ENCODE measurements at regions not wholly inside any gene's neighbourhood (a gene's known extent, or its start where the extent isn't known, plus 50 kb on each side); places are given as distances from the start of the nearest gene placed in this dataset.

GRCh38 chr11:115920841-115921480 lies 416.7 kb upstream of the CADM1 start:
- no peak for DNase-seq (ENCODE audit: low read depth in 4 of 6, low spot score in 6 of 6)
- H3K4me1 ChIP-seq (ENCODE audit: control insufficient read depth, insufficient read depth, low read length): no peaks in the 10 kb centered on the region
- H3K27me3 ChIP-seq (ENCODE audit: control insufficient read depth, insufficient read depth, low read length): peaks cover 8% of the 10 kb centered on the region
- H3K36me3 ChIP-seq (ENCODE audit: control insufficient read depth, insufficient read depth, low read length): no peaks in the 10 kb centered on the region
- WGBS (ENCODE audit: insufficient coverage): 75% methylated on average over 5 of the region's 6 CpGs
- H3K9me3 ChIP-seq (ENCODE audit: control insufficient read depth, insufficient read depth, low read length): no peaks in the 10 kb centered on the region
- no peak overlapping the region for H3K4me3 ChIP-seq (ENCODE audit: low read depth, low read length)
- H3K27ac ChIP-seq (ENCODE audit: low read depth, low read length): no peak overlapping the region

- H3K36me3 ChIP-seq (ENCODE audit: control insufficient read depth, insufficient read depth, low read length): no peaks in the 10 kb centered on the region
- no peak for DNase-seq (ENCODE audit: low read depth in 4 of 6, low spot score in 6 of 6)
- H3K27me3 ChIP-seq (ENCODE audit: control insufficient read depth, insufficient read depth, low read length): peaks cover 8% of the 10 kb centered on the region
- no peak overlapping the region for H3K27ac ChIP-seq (ENCODE audit: low read depth, low read length)
- no CpG with 5 or more reads among the region's 1 CpG for WGBS (ENCODE audit: insufficient coverage)
- no peaks in the 10 kb centered on the region for H3K9me3 ChIP-seq (ENCODE audit: control insufficient read depth, insufficient read depth, low read length)
- no peak overlapping the region for H3K4me3 ChIP-seq (ENCODE audit: low read depth, low read length)
- H3K4me1 ChIP-seq (ENCODE audit: control insufficient read depth, insufficient read depth, low read length): no peaks in the 10 kb centered on the region
Observed at GRCh38 chr11:115920092-115920461, 415.9 kb upstream of the CADM1 start.

- H3K4me3 ChIP-seq (ENCODE audit: low read depth, low read length): no peak overlapping the region
- no peaks in the 10 kb centered on the region for H3K9me3 ChIP-seq (ENCODE audit: control insufficient read depth, insufficient read depth, low read length)
- no CpG with 5 or more reads among the region's 4 CpGs for WGBS (ENCODE audit: insufficient coverage)
- no peaks in the 10 kb centered on the region for H3K4me1 ChIP-seq (ENCODE audit: control insufficient read depth, insufficient read depth, low read length)
- H3K36me3 ChIP-seq (ENCODE audit: control insufficient read depth, insufficient read depth, low read length): no peaks in the 10 kb centered on the region
- no peak overlapping the region for H3K27ac ChIP-seq (ENCODE audit: low read depth, low read length)
- peaks cover 8% of the 10 kb centered on the region for H3K27me3 ChIP-seq (ENCODE audit: control insufficient read depth, insufficient read depth, low read length)
- no peak for DNase-seq (ENCODE audit: low read depth in 4 of 6, low spot score in 6 of 6)
Observed at GRCh38 chr11:115919341-115920091, 415.3 kb upstream of the CADM1 start.

GRCh38 chr11:115918576-115918975 lies 414.4 kb upstream of the CADM1 start:
- Histone ChIP-seq H3K9me3 (ENCODE audit: control insufficient read depth, insufficient read depth, low read length) (no peaks in the 10 kb centered on the region), H3K4me1 (ENCODE audit: control insufficient read depth, insufficient read depth, low read length) (no peaks in the 10 kb centered on the region), H3K27ac (ENCODE audit: low read depth, low read length) (no peak overlapping the region), H3K36me3 (ENCODE audit: control insufficient read depth, insufficient read depth, low read length) (no peaks in the 10 kb centered on the region), H3K27me3 (ENCODE audit: control insufficient read depth, insufficient read depth, low read length) (peaks cover 8% of the 10 kb centered on the region), H3K4me3 (ENCODE audit: low read depth, low read length) (no peak overlapping the region)
- DNase-seq (ENCODE audit: low read depth in 4 of 6, low spot score in 6 of 6): no peak
- WGBS (ENCODE audit: insufficient coverage): 100% methylated on average over 1 of the region's 2 CpGs

GRCh38 chr11:115916608-115917007 lies 412.4 kb upstream of the CADM1 start:
- Histone ChIP-seq H3K27ac (ENCODE audit: low read depth, low read length) (no peak overlapping the region), H3K4me3 (ENCODE audit: low read depth, low read length) (no peak overlapping the region), H3K36me3 (ENCODE audit: control insufficient read depth, insufficient read depth, low read length) (no peaks in the 10 kb centered on the region), H3K4me1 (ENCODE audit: control insufficient read depth, insufficient read depth, low read length) (no peaks in the 10 kb centered on the region), H3K27me3 (ENCODE audit: control insufficient read depth, insufficient read depth, low read length) (peaks cover 9% of the 10 kb centered on the region), H3K9me3 (ENCODE audit: control insufficient read depth, insufficient read depth, low read length) (no peaks in the 10 kb centered on the region)
- WGBS (ENCODE audit: insufficient coverage): 61% methylated on average over 2 of the region's 2 CpGs
- DNase-seq (ENCODE audit: low read depth in 4 of 6, low spot score in 6 of 6): no peak

- DNase-seq (ENCODE audit: low read depth in 4 of 6, low spot score in 6 of 6): peak in 1 of 6 donors; percentile 51
- no peak overlapping the region for H3K4me3 ChIP-seq (ENCODE audit: low read depth, low read length)
- H3K4me1 ChIP-seq (ENCODE audit: control insufficient read depth, insufficient read depth, low read length): no peaks in the 10 kb centered on the region
- no peak overlapping the region for H3K27ac ChIP-seq (ENCODE audit: low read depth, low read length)
- no peaks in the 10 kb centered on the region for H3K36me3 ChIP-seq (ENCODE audit: control insufficient read depth, insufficient read depth, low read length)
- 100% methylated on average over 1 of the region's 2 CpGs for WGBS (ENCODE audit: insufficient coverage)
- no peaks in the 10 kb centered on the region for H3K9me3 ChIP-seq (ENCODE audit: control insufficient read depth, insufficient read depth, low read length)
- peaks cover 4% of the 10 kb centered on the region for H3K27me3 ChIP-seq (ENCODE audit: control insufficient read depth, insufficient read depth, low read length)
Observed at GRCh38 chr11:115912484-115912945, 408.3 kb upstream of the CADM1 start.

- Histone ChIP-seq H3K4me3 (ENCODE audit: low read depth, low read length) (no peak overlapping the region), H3K27ac (ENCODE audit: low read depth, low read length) (no peak overlapping the region), H3K27me3 (ENCODE audit: control insufficient read depth, insufficient read depth, low read length) (peaks cover 4% of the 10 kb centered on the region), H3K9me3 (ENCODE audit: control insufficient read depth, insufficient read depth, low read length) (no peaks in the 10 kb centered on the region), H3K4me1 (ENCODE audit: control insufficient read depth, insufficient read depth, low read length) (no peaks in the 10 kb centered on the region), H3K36me3 (ENCODE audit: control insufficient read depth, insufficient read depth, low read length) (no peaks in the 10 kb centered on the region)
- peak in 3 of 6 donors; percentile 20 to 79 (median 58) for DNase-seq (ENCODE audit: low read depth in 4 of 6, low spot score in 6 of 6)
- 11% methylated on average over 3 of the region's 14 CpGs for WGBS (ENCODE audit: insufficient coverage)
Observed at GRCh38 chr11:115911613-115912346, 407.6 kb upstream of the CADM1 start.

- Histone ChIP-seq H3K27me3 (ENCODE audit: control insufficient read depth, insufficient read depth, low read length) (peaks cover 8% of the 10 kb centered on the region), H3K4me3 (ENCODE audit: low read depth, low read length) (no peak overlapping the region), H3K27ac (ENCODE audit: low read depth, low read length) (no peak overlapping the region), H3K9me3 (ENCODE audit: control insufficient read depth, insufficient read depth, low read length) (no peaks in the 10 kb centered on the region), H3K4me1 (ENCODE audit: control insufficient read depth, insufficient read depth, low read length) (no peaks in the 10 kb centered on the region), H3K36me3 (ENCODE audit: control insufficient read depth, insufficient read depth, low read length) (no peaks in the 10 kb centered on the region)
- no peak for DNase-seq (ENCODE audit: low read depth in 4 of 6, low spot score in 6 of 6)
- 100% methylated on average over 1 of the region's 1 CpG for WGBS (ENCODE audit: insufficient coverage)
Observed at GRCh38 chr11:115910379-115910778, 406.2 kb upstream of the CADM1 start.

GRCh38 chr11:115906171-115906570 lies 402.0 kb upstream of the CADM1 start:
- Histone ChIP-seq H3K27ac (ENCODE audit: low read depth, low read length) (no peak overlapping the region), H3K36me3 (ENCODE audit: control insufficient read depth, insufficient read depth, low read length) (no peaks in the 10 kb centered on the region), H3K4me1 (ENCODE audit: control insufficient read depth, insufficient read depth, low read length) (no peaks in the 10 kb centered on the region), H3K27me3 (ENCODE audit: control insufficient read depth, insufficient read depth, low read length) (peaks cover 4% of the 10 kb centered on the region), H3K4me3 (ENCODE audit: low read depth, low read length) (no peak overlapping the region), H3K9me3 (ENCODE audit: control insufficient read depth, insufficient read depth, low read length) (no peaks in the 10 kb centered on the region)
- WGBS (ENCODE audit: insufficient coverage): 90% methylated on average over 2 of the region's 3 CpGs
- DNase-seq (ENCODE audit: low read depth in 4 of 6, low spot score in 6 of 6): no peak
